DMS 273 (cell line): ENCODE measurements at regions not wholly inside any gene's neighbourhood (a gene's known extent, or its start where the extent isn't known, plus 50 kb on each side); places are given as distances from the start of the nearest gene placed in this dataset.
"Not testable (repeated sequence)": the region's sequence is repeated elsewhere in the genome, so short reads cannot be mapped to it uniquely, and the experiment has no call there.

Source experiments
- DNase-seq: peaks from one replicate; lab custom pipeline; 2025; ENCODE audit not compliant: unreplicated experiment; lab: John Stamatoyannopoulos, UW

DNA sequence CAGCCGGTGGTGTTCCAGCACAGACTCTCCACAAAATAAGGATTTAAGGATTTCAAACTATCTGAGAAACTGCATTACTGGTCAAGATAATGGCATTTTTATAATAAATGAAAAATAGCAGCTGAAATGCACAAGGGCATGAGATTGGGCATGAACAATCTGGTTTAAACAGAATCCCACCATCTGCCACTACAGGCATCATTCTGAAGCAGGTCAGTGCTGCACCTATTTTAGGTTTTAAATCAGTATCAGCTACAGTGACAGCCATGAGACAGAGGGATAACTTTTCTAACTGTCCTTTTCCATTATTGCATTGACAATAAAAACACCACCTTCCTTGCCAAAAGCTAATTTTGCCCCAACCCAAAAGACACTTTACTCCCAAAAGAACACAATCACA is 186.8 kb downstream of the ETV1 start:
- peak; percentile 30 for DNase-seq

DNA sequence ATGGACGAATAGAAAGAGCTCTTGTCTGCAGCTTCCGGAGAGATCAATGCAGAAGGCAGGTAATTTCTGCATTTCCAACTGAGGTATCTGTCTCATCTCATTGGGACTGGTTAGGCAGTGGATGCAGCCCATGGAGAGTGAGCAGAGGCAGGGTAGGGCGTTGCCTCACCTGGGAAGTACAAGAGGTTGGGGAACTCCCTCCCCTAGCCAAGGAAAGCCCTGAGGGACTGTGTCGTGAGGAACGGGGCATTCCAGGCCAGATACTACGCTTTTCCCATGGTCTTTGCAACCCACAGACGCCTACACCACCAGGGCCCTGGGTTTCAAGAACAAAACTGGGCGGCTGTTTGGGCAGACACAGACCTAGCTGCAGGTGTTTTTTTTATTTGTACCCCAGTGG is 186.3 kb downstream of the ETV1 start:
- DNase-seq = no peak

DNA sequence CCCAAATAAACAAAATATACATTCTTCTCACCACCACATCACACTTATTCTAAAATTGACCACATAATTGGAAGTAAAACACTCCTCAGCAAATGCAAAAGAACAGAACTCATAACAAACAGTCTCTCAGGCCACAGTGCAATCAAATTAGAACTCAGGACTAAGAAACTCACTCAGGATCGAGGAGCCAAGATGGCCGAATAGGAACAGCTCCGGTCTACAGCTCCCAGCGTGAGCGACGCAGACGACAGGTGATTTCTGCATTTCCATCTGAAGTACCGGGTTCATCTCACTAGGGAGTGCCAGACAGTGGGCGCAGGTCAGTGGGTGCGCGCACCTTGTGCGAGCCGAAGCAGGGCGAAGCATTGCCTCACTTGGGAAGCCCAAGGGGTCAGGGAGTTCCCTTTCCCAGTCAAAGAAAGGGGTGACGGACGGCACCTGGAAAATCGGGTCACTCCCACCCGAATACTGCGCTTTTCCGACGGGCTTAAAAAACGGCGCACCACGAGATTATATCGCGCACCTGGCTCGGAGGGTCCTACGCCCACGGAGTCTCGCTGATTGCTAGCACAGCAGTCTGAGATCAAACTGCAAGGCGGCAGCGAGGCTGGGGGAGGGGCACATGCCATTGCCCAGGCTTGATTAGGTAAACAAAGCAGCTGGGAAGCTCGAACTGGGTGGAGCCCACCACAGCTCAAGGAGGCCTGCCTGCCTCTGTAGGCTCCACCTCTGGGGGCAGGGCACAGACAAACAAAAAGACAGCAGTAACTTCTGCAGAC is 183.2 kb downstream of the ETV1 start:
- DNase-seq = not testable (repeated sequence)

DNA sequence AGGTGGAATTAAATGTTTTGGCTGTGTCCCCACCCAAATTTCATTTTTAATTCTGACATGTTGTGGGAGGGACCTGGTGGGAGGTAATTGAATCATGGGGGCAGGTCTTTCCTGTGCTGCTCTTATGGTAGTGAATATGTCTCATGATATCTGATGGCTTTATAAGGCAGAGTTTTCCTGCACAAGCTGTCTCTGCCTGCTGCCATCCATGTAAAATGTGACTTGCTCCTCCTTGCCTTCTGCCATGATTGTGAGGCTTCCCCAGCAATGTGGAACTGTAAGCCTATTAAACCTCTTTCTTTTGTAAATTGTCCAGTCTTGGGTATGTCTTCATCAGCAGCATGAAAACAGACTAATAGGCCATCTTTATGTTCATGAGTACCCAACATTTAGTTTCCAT is 172.2 kb downstream of the ETV1 start:
- not testable (repeated sequence) for DNase-seq

DNA sequence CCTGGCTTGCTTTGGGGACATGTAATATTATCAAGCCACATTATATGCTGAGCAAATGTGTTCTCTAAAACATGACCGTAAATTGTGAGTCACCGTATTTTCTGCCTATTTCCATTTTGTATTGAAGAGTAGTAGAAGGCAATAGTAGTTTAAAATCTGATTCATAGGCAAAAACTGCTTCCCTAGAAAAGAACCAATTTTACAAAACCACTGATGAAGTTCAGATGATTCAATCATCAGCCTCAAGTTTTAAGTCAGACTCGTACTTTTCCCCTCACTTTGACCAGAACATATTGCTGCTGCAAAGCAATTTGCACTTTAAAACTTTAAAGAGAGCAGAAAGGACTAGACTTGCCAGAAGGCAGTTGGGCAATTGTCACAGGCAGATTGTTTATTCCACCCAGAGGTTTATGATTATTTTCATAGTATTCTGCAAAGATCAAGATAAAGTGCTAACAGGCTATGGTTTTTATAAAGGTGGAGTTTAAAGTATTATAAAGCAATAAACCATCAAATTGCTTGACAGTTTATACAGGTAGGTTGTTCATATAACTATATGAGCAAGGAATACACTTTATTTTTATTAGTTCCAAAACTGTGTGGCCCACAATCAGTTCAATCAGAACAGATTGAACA is 168.2 kb downstream of the ETV1 start:
- DNase-seq = no peak

DNA sequence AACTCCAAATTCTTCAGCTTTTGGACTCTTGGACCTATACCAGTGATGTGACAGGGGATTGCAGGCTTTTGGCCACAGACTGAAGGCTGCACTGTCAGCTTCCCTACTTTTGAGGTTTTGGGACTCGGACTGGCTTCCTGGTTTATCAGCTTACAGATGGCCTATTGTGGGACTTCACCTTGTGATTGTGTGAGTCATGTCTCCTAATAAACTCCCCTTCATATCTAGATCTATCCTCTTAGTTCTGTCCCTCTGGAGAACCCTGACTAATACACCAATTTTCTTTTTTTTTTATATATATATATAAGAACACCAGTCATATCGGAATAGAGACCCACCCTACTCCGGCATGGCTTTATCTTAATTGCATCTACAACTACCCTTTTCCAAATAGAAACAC is 166.8 kb downstream of the ETV1 start:
- no peak for DNase-seq

DNA sequence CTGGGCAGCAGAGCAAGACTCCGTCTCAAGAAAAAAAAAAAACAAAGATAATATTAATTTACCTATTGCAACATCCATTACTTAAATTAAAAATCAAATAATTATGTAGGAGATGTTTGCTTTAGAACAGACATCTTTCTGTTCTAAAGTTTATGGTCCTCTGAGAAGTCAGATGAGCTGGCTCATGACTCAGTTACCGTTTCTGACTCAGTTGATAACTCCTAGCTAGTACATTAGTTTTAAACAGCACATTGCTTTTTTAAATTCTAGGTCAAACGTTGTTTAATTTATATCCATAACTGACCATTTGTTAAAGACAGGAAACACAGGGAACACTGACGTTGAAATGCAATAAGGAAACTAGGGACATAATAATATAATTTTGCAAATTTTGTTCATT is 162.7 kb downstream of the ETV1 start:
- DNase-seq = no peak

DNA sequence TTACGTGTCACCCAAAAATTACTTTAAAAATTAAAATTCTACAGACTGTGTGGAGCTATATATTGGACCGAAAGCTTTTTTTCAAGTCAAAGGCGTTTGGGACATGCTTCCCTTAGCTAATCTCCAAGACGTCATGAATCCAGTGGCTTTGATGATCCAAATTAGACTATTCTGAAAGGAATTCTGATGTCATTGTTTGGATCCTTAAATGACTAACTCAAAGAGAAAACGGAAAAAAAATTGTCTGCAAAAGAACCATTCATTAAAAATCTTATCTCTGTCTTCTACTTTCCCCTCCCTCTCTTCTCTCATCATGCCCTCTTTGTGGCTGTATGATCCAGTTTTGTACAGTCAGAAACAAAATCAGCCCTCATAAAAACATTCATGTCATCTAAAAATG is 161.8 kb downstream of the ETV1 start:
- no peak for DNase-seq

DNA sequence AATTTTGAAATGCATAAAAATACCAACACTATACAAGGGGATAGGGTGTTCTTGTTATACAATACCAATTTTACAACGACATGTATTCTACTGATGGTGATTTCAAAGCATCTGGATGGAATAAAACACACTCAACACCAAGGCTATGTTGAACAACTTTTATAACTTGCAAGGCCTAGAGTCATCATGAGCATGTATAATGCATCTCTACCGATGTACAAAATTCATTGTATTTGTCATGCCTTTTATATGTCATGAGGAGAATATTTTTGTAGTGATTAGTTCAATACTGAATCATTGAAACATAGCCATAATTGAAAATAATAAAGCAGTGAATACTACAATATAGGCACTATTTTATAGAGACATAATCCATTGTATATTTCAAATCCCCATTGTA is 160.2 kb downstream of the ETV1 start:
- no peak for DNase-seq

DNA sequence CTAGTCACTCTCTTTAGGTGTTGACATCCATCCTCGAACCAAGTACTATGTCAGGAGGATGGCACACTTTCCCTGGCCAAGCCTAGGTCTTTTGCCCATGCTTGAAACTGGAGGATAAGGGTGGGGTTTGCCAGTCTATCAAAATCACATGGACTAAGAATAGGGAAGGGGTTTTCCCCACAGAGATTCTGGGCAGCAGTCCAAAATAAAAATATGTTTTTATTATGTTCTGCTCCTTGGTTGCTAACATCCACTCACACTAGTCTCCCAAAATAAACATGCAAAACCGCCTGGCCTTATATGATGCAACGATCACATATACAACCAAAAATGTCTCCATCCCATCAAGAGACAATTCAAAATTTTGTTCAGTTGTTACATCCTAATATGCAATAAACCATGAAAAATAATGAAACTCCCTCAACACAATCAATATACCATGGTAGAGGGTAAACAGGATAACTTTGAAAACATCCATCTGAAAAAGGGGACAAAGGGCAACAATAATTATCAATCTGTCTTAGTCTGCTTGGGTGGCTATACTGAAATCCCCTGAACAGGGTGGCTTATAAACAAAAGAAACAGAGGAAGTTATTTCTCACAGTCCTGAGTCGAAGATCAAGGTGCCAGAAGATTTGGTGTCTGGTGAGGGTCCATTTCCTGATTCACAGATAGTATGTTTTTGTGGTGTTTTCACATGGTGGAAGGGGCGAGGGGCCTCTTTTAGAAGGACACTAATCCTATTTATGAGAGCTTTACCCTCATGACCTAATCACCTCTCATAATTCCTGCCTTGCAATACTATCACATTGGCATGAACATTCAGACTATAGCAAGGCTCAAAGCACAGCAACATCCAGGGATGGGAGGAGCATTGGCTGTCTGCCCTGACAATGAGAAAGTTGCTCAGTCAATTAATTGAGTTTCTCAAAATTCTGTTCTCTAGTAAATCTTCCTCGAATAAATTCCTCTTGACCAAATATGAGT is 159.3 kb downstream of the ETV1 start:
- peak; percentile 19 for DNase-seq

DNA sequence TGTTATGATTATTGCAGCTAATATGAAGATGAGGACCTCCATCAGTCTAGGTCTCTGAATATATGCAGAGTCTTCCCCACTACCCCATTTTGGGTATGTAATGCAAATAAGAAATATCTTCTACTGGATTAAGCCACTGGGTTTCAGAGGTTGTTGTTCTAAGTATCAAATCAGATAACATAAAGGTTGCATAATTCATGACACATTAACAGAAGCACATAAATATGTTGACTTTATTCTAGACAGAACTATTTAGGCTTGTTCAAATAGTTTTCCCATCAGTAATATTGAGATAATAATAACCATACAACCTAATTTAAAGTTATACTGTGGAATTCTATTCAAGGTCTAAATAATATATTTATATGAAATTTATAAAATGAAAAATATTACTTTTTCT is 157.1 kb downstream of the ETV1 start:
- no peak for DNase-seq

DNA sequence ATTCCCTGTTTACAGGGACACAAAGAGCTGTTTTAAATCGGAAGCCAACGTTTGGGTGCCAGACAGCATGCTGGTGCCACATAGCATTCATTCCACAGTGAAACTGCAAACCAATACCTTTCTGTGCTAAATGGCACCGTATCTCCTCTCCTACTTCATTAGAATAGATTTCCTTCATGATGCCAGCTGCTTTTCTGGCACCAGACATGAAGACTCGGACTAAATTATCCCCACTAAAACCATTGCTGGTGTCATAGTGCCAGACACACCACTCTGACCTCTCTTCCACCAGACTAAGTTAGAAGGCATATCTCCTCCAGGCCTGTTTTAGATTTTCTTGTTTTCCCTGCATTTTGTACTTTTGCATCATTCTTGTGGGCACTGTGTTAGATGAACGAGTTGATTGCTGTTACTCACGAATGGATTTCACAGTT is 155.1 kb downstream of the ETV1 start:
- no peak for DNase-seq

DNA sequence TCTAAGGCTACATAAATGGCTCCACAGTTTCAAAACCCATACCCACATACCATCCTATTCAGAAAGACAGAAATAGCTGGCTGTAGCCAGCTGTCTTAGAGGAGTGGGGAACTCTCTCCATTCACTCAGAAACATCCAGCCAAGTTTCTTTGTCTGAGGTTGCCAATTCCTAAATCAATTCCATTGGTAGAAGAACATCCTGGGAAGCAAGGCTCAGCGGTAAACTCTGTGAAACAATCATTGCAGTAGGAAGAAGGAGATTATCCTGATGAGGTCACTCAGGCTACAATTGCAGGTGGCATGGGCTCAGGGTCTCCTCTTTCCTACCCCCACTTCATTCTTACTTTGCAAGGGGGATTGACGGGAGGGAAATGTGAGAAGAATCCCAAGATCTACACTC is 154.0 kb downstream of the ETV1 start:
- no peak for DNase-seq

DNA sequence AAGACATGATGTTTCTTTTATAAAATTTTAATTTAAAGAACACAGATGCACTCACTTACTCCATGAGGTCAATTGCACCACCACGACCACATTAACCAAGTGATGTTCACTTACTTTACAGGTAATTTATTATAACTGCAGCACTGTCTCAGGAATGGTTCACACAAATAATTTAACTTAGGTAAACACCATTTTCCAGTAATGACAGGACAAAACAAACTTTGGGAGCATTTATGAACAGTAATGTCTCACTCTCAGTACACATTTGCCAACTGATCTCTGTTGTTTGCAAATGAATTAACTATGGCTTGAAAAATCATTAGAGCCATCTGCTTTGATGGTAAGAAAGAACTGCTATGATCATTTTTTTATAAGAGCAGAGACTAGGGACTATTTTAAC is 150.4 kb downstream of the ETV1 start:
- DNase-seq = no peak
